Activated CD4-positive, alpha-beta T cell treated with anti-CD3 and anti-CD28 coated beads, Interleukin-2, amount 10 ng/mL, durations not matched to agents 7 days and 5 days (primary cell): ENCODE measurements at regions not wholly inside any gene's neighbourhood (a gene's known extent, or its start where the extent isn't known, plus 50 kb on each side); places are given as distances from the start of the nearest gene placed in this dataset.

Experiments used
- CTCF ChIA-PET: fragments of 350-600 bp; sonication (Branson Sonifier 250); formaldehyde crosslinking; loops from one replicate; lab custom pipeline; 2021; ENCODE audit warnings: antibody characterized with exemption; lab: Charles Lee
- POLR2A ChIA-PET: fragments of 350-600 bp; sonication (Branson Sonifier 250); formaldehyde crosslinking; loops from one replicate; lab custom pipeline; 2021; ENCODE audit warnings: antibody characterized with exemption; lab: Charles Lee
- DNase-seq: peaks from one replicate; pipeline ENCODE4 v3.0.0-alpha.2; 2020
- H3K27ac Mint-ChIP-seq: one replicate; pipeline ENCODE4 v1.8.0; 2021; ENCODE audit warnings: mild to moderate bottlenecking, moderate library complexity, mixed read lengths
- H3K27me3 Mint-ChIP-seq: one replicate; pipeline ENCODE4 v1.8.0; 2021; ENCODE audit warnings: mixed read lengths
- H3K36me3 Mint-ChIP-seq: one replicate; pipeline ENCODE4 v1.8.0; 2021; ENCODE audit warnings: low read depth, mixed read lengths
- H3K4me1 Mint-ChIP-seq: one replicate; pipeline ENCODE4 v1.8.0; 2021; ENCODE audit warnings: mixed read lengths
- H3K4me3 Mint-ChIP-seq: one replicate; pipeline ENCODE4 v1.8.0; 2021; ENCODE audit warnings: mild to moderate bottlenecking, moderate library complexity, mixed read lengths
- H3K9me3 Mint-ChIP-seq: one replicate; pipeline ENCODE4 v1.8.0; 2021; ENCODE audit warnings: mixed read lengths

DNA sequence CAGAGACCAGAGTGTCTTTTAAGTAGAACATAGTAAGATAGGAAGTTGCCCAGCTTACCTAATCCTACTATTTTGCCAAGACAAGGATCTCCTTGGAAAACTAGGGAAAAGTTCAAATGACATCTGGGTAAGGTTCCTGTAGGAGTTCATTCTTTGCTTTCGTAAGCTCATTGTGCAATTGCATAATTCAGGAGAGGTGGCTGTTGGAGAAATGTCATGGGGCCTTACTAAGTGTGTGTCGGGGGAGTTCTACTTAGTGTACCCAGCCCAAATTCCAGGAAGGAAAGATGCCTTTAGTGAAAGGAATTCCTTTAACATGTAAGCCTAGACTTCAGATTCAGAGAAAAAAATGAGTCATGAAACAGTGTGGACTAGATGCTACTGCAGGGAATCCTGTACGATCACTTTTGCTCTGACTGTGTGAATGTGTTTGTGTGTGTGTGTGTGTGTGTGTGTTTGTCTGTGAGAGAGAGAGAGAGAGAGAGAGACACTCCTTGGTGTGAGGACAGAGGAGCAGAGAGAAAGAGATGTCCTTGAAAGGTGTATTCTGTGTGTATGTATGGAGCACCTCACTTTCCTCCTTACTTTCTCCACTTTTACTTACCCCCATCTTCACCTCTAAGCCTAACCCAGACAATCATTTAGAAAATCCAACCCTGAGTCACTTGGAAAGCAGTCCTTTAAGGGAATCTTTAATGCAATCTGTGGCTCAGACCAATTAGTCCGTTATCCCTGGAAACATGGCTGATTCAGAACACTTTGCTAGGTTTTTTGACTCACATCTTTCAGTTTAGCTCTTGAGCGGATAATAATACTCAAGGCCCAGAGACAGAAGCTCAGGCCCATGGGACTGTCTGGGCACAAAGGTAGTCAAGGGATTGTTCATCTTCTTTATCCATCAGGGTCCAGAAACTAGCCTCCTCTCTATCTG is 114.5 kb upstream of the ACSL4 start:
- no peaks in the 10 kb centered on the region for H3K27me3 Mint-ChIP-seq
- CTCF ChIA-PET = interaction anchor here (2.8 kb wide), 1 partner anchor 9 kb away, joined by 11 read pairs; no protein-coding TSS in a partner anchor

DNA sequence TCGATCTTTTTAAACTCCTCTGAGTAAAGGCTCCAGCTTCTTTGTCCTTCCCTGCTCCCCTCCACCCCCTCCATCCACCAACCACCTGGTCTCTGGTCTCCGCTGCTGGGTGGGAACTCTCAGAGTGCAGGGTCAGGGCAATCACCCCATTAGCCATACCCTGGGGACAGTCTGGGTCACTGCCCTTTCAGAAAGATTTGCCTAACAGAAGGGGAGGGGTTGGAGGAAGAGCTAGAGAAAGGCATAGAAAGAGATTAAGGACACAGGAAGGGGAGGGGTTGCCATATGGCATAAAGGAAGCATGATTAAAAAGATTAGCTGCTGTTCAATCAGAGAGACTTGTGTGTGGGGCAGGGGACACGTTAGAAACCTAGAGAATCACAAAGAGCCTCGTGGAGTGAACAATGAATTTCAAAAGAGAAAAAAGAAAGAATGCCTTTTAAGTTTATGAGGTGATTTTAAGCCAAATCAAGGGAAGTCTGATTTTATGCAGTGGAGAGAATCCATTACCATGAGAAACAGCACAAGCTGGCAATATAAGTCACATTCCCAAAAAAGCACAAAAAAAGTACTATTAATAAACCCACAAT is 115.5 kb upstream of the ACSL4 start:
- Mint-ChIP-seq H3K9me3 (no peaks in the 10 kb centered on the region), H3K27me3 (no peaks in the 10 kb centered on the region), H3K36me3 (no peaks in the 10 kb centered on the region), H3K27ac (no peak overlapping the region), H3K4me1 (peaks cover 7% of the 10 kb centered on the region), H3K4me3 (no peak overlapping the region)
- no peak for DNase-seq
- ChIA-PET POLR2A (no interaction called here), CTCF (interaction anchor here (0.9 to 2.8 kb wide), 2 partner anchors 8 to 11 kb away, joined by 3 to 11 read pairs; no protein-coding TSS in a partner anchor)

More for the DNA sequence above, 114.5 kb upstream of the ACSL4 start:
- POLR2A ChIA-PET = no interaction called here
- Mint-ChIP-seq H3K36me3 (no peaks in the 10 kb centered on the region), H3K9me3 (no peaks in the 10 kb centered on the region), H3K4me1 (peaks cover 7% of the 10 kb centered on the region), H3K27ac (no peak overlapping the region), H3K4me3 (no peak overlapping the region)
- DNase-seq = no peak

DNA sequence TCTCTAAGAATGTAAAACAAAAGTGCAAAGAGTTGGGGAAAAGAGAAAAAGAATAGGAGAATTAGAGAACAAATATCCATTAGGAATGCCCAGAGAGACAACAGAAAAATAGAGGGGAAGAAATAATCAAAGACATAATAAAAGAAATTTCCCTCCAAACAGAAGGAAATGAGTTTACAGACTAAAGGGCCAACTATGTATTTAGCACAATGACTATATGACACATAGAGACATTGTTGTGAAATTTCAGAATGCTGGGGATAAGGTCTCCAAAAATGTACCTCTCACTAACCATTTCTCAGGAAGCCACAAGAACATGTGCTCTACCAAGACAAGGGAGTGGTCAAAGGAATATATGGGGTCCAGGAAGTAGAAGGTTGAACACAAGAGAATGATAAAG is 121.0 kb upstream of the ACSL4 start:
- Mint-ChIP-seq H3K4me3 (no peak overlapping the region), H3K9me3 (peaks cover 3% of the 10 kb centered on the region), H3K27ac (no peak overlapping the region), H3K27me3 (peaks cover 2% of the 10 kb centered on the region), H3K36me3 (no peaks in the 10 kb centered on the region), H3K4me1 (peaks cover 7% of the 10 kb centered on the region)
- CTCF ChIA-PET = no interaction called here
- DNase-seq = no peak
- POLR2A ChIA-PET = no interaction called here

DNA sequence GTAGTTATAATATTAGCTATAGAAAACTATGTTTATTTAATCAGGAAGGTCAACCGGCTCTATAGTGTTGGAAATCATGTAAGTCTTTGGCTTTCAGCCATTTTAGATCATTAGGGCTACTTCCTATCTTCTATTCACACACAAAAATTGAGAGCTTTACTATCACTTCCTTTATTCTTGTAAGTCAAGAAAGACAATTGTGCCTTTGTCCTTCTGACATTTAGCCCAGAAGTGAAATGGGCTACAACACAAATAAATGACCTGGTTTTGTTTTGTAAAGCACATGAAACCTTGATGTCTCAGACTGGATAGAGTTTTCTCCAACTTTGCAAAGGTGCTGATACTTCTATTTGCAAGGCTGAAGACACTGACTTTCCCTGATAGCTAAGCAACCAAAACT is 122.4 kb upstream of the ACSL4 start:
- ChIA-PET POLR2A (interaction anchor here (0.6 kb wide), 1 partner anchor 163 kb away, joined by 4 read pairs; no protein-coding TSS in a partner anchor), CTCF (no interaction called here)
- Mint-ChIP-seq H3K36me3 (no peaks in the 10 kb centered on the region), H3K27ac (no peak overlapping the region), H3K27me3 (peaks cover 2% of the 10 kb centered on the region), H3K4me1 (peaks cover 7% of the 10 kb centered on the region), H3K9me3 (peaks cover 3% of the 10 kb centered on the region), H3K4me3 (no peak overlapping the region)
- DNase-seq = no peak

DNA sequence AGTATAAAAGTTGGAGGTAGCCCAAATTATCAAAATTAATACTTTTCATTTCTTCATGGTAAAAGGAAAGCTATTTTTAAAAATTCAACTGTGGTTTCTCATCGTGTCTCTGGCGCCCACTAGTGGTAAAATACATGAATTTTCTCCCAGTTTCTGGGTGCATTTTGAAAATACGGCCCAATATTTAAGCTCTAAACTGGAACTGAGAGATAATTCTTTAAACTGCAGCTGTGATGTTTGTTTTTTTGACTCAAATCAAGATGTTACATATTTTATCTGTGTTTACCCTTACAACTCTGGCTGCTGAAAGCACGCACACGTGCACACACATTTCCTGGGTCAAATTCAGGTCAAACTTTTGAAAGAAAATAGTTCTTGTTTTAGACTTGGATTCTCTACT is 123.9 kb upstream of the ACSL4 start:
- H3K27me3 Mint-ChIP-seq = peaks cover 2% of the 10 kb centered on the region
- peaks cover 7% of the 10 kb centered on the region for H3K4me1 Mint-ChIP-seq
- no peak overlapping the region for H3K27ac Mint-ChIP-seq
- H3K4me3 Mint-ChIP-seq = no peak overlapping the region
- ChIA-PET POLR2A (no interaction called here), CTCF (interaction anchor here (0.7 to 2.4 kb wide), 13 partner anchors 9 to 371 kb away, joined by 3 to 22 read pairs (median 3); no protein-coding TSS in a partner anchor)
- DNase-seq = peak; percentile 34
- H3K36me3 Mint-ChIP-seq = no peaks in the 10 kb centered on the region
- peaks cover 3% of the 10 kb centered on the region for H3K9me3 Mint-ChIP-seq

DNA sequence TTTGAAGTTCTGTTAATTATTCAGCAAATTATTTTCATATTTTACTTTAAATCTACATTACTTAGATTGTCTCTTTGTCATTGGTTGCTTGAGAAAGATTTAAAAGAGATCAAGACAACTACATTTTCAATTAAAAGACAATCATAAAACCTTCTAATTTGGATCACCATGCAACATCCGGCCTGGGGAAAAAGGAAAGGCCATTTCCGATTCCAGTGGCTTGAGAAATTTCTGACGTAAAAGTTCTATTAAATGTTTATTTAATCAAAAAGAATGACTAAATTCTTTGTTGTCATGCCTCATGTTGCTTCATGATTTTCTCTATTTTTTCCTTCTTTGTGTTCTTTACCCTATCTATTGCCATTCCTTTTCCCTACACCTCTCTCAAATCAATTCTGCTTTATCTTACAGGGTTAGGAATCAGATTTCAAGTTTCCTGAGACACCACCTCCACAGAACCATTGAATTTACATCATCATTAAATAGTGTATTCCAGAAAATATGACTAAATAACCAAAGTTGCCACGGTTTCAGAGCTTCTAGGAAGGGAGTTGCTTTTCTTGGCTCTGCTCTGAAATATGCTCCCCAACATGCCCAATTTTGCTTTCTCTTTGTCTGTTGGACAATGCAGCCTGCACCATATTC is 124.6 kb upstream of the ACSL4 start:
- Mint-ChIP-seq H3K36me3 (no peaks in the 10 kb centered on the region), H3K9me3 (peaks cover 3% of the 10 kb centered on the region), H3K4me3 (no peak overlapping the region), H3K27ac (no peak overlapping the region), H3K4me1 (peaks cover 7% of the 10 kb centered on the region), H3K27me3 (peaks cover 2% of the 10 kb centered on the region)
- CTCF ChIA-PET = interaction anchor here (0.6 to 2.4 kb wide), 10 partner anchors 10 to 372 kb away, joined by 3 to 22 read pairs (median 4); no protein-coding TSS in a partner anchor
- DNase-seq = no peak
- POLR2A ChIA-PET = no interaction called here

DNA sequence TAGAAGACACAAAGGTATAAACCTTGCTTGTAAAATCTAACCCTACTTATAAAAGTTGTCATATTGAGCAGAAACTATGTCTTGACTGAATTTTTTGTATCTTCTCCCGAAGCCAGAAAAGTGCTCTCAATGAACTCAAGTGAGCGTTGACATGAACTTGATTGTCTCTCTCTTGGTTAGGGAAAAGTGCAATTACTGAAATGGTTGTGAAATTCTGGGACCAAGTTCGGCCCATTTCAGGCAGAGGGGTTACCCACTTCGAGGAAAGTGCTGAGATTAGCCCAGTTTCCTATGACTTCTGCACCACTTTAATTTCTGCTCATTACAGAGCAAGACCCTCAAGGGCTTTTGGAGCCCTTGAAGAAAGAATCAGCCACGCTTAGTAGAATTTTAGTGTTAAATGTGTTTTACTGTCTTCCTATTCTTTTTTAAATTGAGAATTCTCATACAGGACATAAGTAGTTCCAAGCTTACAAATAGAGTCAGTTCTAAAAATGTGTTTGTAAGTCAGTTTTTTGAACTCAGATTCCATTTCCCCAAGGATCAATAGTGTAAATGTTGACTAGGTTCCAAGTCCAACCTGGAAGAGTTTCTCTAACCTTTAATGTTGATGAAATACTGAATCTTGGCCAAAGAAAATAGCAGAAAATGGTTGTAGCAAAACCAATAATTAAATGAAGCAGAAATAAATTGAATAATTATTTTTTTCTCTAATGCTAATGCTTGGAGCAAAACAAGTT is 125.7 kb upstream of the ACSL4 start:
- H3K27ac Mint-ChIP-seq = no peak overlapping the region
- H3K9me3 Mint-ChIP-seq = peaks cover 3% of the 10 kb centered on the region
- H3K4me3 Mint-ChIP-seq = no peak overlapping the region
- H3K36me3 Mint-ChIP-seq = no peaks in the 10 kb centered on the region
- peaks cover 7% of the 10 kb centered on the region for H3K4me1 Mint-ChIP-seq
- ChIA-PET POLR2A (no interaction called here), CTCF (interaction anchor here (0.6 kb wide), 2 partner anchors 18 to 182 kb away, joined by 3 to 4 read pairs; no protein-coding TSS in a partner anchor)
- peaks cover 2% of the 10 kb centered on the region for H3K27me3 Mint-ChIP-seq
- DNase-seq = no peak

DNA sequence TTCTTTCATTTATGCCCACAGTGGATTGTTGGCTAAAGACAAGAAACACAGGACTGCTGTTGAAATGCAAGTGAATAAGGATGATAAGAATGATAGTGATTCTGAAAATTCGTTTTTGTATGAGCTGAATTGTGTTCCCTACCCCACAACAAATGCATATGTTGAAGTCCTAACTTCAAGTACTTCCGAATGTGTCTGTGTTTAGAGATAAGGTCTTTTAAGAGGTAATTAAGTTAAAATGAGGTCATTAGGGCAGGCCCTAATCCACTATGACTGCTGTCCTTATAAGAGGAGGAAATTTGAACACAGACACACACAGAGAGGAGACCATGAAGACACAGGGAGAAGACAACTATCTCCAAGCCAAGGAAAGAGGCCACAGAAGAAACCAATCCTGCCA is 126.6 kb upstream of the ACSL4 start:
- H3K4me3 Mint-ChIP-seq = no peak overlapping the region
- H3K36me3 Mint-ChIP-seq = no peaks in the 10 kb centered on the region
- POLR2A ChIA-PET = no interaction called here
- H3K27me3 Mint-ChIP-seq = peaks cover 2% of the 10 kb centered on the region
- H3K4me1 Mint-ChIP-seq = peaks cover 7% of the 10 kb centered on the region
- H3K9me3 Mint-ChIP-seq = no peaks in the 10 kb centered on the region
- no peak for DNase-seq
- no peak overlapping the region for H3K27ac Mint-ChIP-seq
- CTCF ChIA-PET = interaction anchor here (0.6 kb wide), 1 partner anchor 19 kb away, joined by 4 read pairs; no protein-coding TSS in a partner anchor

DNA sequence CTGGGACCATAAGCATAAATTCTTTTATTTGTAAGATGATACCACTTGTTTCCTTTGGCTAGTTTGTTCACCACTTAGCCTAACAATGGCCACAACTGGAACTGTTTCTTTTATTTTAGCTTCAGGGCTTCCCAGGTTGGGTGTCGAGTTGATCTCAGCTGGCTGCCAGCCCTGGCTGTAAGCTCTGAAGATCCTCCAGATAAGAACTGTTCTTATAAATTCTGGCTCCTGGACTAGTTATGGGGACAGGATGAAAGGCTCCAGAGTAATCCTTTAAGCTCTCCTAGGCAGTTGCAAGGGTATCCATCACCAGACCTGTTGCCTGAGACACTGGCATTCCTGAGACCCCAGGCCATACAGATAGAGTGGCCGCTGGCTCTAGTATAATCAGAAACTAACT is 129.4 kb upstream of the ACSL4 start:
- Mint-ChIP-seq H3K27ac (no peak overlapping the region), H3K36me3 (no peaks in the 10 kb centered on the region), H3K4me1 (no peaks in the 10 kb centered on the region), H3K4me3 (no peak overlapping the region), H3K9me3 (no peaks in the 10 kb centered on the region), H3K27me3 (peaks cover 2% of the 10 kb centered on the region)
- ChIA-PET CTCF (no interaction called here), POLR2A (no interaction called here)
- DNase-seq = no peak

DNA sequence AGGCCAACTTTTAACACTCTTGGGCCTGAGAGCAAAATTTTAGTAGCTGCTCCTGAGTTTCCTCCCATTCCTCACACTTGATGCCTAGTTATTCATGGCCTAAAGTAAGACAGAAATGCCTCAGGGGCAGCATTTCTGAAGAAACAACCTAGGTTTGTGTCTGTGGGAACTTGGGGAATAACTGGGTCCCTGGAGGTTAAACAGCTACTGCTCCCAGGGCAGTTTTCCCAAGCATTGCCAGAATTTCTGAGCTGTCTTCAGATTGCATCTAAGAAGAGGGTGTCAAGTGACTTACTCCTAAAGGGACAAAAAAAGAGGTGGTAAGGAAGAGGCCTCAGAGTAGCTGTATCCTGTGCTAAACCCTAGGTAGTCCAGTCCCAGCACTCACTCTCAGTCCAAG is 130.8 kb upstream of the ACSL4 start:
- ChIA-PET CTCF (no interaction called here), POLR2A (no interaction called here)
- H3K9me3 Mint-ChIP-seq = no peaks in the 10 kb centered on the region
- H3K4me3 Mint-ChIP-seq = no peak overlapping the region
- no peak overlapping the region for H3K27ac Mint-ChIP-seq
- H3K4me1 Mint-ChIP-seq = no peaks in the 10 kb centered on the region
- H3K36me3 Mint-ChIP-seq = no peaks in the 10 kb centered on the region
- no peak for DNase-seq
- no peaks in the 10 kb centered on the region for H3K27me3 Mint-ChIP-seq

DNA sequence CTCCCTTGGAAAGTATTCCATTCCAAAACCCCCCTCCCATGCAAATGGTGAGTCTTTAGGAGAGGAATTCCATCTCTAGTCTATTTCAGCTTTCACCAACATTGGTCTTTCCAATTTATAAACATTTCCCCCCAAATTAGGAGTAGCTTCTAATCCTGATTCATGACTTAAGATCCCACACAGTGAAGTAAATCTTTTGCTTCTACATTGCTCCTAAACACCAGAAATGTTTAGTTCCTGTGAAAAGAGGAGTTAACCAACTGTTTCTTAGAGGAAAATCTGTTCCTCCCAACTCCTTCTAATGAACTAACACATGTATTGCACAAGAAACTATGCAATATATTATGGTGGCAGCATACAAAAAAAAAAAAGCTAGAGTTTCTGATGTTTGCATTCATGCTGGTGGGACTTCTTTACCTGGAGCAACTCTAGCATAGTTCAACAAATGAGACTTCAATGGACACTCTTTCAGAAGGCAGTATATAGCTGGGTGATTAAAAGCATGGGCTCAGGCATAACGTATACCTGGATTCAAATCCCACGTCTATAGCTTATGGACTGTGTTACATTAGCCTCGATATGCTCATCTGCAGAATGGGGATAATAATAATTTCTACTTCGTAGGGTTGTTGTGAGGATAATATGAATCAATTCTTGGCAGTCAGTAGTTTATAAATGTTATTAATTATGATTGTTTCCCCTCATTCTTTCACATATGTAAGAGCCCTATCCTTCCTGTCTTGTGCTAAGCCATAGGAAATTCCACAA is 131.6 kb upstream of the TMEM164 start:
- Mint-ChIP-seq H3K36me3 (no peaks in the 10 kb centered on the region), H3K27me3 (peaks cover 1% of the 10 kb centered on the region), H3K27ac (no peak overlapping the region), H3K4me3 (no peak overlapping the region), H3K9me3 (no peaks in the 10 kb centered on the region), H3K4me1 (no peaks in the 10 kb centered on the region)
- ChIA-PET CTCF (interaction anchor here (0.8 to 1.8 kb wide), 3 partner anchors 14 to 135 kb away, joined by 4 to 5 read pairs (median 4); no protein-coding TSS in a partner anchor), POLR2A (no interaction called here)
- DNase-seq = no peak
